HepG2 (cell line): ENCODE measurements at regions not wholly inside any gene's neighbourhood (a gene's known extent, or its start where the extent isn't known, plus 50 kb on each side); places are given as distances from the start of the nearest gene placed in this dataset.

Source experiments
- CENPT ChIP-seq: sonication (generic); formaldehyde crosslinking; IDR thresholded peaks from 2 replicates; pipeline ENCODE4 v1.8.0; 2022; ENCODE audit warnings: low read depth, mild to moderate bottlenecking, moderate library complexity, missing genetic modification reagents
- SALL1 ChIP-seq: sonication (generic); formaldehyde crosslinking; IDR thresholded peaks from 2 replicates; pipeline ENCODE4 v1.8.0; 2022; ENCODE audit warnings: mild to moderate bottlenecking, missing genetic modification reagents
- SP1 ChIP-seq, 2 experiments: fragments of 450-650 bp in 1 of 2; sonication (generic) in 1 of 2; formaldehyde crosslinking in 1 of 2; IDR thresholded peaks; 2 replicates each; pipeline versions ENCODE4 v1.4.0 to v1.6.1; 2016 to 2020; ENCODE audit warnings: missing genetic modification reagents in 1 of 2
- TARDBP ChIP-seq: sonication (generic); formaldehyde crosslinking; IDR thresholded peaks from 2 replicates; pipeline ENCODE4 v1.8.0; 2022; ENCODE audit warnings: mild to moderate bottlenecking, missing genetic modification reagents
- ZFP36 ChIP-seq: fragments of 150-350 bp; IDR thresholded peaks from 2 replicates; pipeline ENCODE4 v1.6.1; 2018; ENCODE audit warnings: borderline replicate concordance, low read length, low read depth; ENCODE audit not compliant: partially characterized antibody
- ZNF552 ChIP-seq: sonication (generic); formaldehyde crosslinking; IDR thresholded peaks from 2 replicates; pipeline ENCODE4 v1.9.0; 2022; ENCODE audit warnings: missing genetic modification reagents, mild to moderate bottlenecking, borderline replicate concordance
- ZNF782 ChIP-seq: sonication (generic); formaldehyde crosslinking; IDR thresholded peaks from 2 replicates; pipeline ENCODE4 v1.4.0; 2020; ENCODE audit warnings: missing genetic modification reagents, mild to moderate bottlenecking, borderline replicate concordance
- TF ChIP-seq, protein P1 (sequence below), 2 experiments: IDR thresholded peaks; 2 replicates each; pipeline ENCODE4 v1.6.1; 2011 to 2012; ENCODE audit warnings: low read length in 2 of 2, borderline replicate concordance in 1 of 2, low read depth in 1 of 2, mild to moderate bottlenecking in 1 of 2, moderate library complexity in 1 of 2
- TF ChIP-seq, protein P2 (sequence below): sonication (generic); formaldehyde crosslinking; conservative IDR thresholded peaks from 2 replicates; pipeline ENCODE4 v1.4.0; 2020; ENCODE audit warnings: missing genetic modification reagents
- TF ChIP-seq, protein P3 (sequence below): sonication (generic); formaldehyde crosslinking; IDR thresholded peaks from 2 replicates; pipeline ENCODE4 v1.5.0; 2020; ENCODE audit warnings: mild to moderate bottlenecking, missing genetic modification reagents, moderate library complexity
- TF ChIP-seq, protein P4 (sequence below): IDR thresholded peaks from 2 replicates; pipeline ENCODE4 v1.6.1; 2016
- TF ChIP-seq, protein P5 (sequence below): sonication (generic); formaldehyde crosslinking; IDR thresholded peaks from 2 replicates; pipeline ENCODE4 v1.5.0; 2020; ENCODE audit warnings: mild to moderate bottlenecking, missing genetic modification reagents
- TF ChIP-seq, protein P6 (sequence below): sonication (generic); formaldehyde crosslinking; IDR thresholded peaks from 2 replicates; pipeline ENCODE4 v1.4.0; 2020; ENCODE audit warnings: missing genetic modification reagents
- TF ChIP-seq, protein P7 (sequence below): IDR thresholded peaks from 2 replicates; pipeline ENCODE4 v1.6.1; 2016; ENCODE audit warnings: missing biosample characterization, missing genetic modification reagents, low read depth

DNA sequence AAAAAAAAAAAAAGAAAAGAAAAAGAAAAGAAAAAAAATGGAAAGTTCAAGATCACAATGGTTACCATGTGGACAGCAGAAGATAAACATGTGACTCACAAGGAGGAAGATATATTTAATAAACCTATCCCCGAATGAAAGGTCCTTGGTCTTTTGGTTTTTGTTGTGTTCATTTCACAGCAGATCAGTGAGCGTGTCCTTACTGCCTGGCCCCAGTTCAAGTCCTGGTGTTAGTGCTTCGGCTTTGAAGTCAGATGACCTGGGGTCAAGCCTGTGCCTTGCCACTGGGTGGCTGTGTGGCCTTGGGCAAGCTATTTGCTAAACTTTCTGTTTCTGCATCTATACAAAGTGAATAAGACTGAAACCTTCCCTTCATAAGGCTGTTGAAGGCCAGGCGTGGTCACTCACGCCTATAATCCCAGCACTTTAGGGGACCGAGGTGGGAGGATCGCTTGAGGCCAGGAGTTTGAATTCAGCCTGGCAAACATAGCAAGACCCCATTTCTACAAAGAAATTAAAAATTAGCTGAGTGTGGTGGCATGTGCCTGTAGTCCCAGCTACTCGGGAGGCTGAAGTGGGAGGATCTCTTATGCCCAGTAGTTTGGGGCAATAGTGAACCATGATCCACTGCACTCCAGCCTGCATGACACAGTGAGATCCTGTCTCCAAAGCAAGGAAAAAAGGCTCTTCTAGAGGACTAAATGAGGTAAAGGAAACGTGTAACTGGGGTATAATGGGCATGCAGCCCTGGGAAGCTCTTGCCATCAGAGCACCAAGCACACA, 94.5 kb upstream of the SPATA31D4 start (continued):
- TF ChIP-seq, protein P1, sequence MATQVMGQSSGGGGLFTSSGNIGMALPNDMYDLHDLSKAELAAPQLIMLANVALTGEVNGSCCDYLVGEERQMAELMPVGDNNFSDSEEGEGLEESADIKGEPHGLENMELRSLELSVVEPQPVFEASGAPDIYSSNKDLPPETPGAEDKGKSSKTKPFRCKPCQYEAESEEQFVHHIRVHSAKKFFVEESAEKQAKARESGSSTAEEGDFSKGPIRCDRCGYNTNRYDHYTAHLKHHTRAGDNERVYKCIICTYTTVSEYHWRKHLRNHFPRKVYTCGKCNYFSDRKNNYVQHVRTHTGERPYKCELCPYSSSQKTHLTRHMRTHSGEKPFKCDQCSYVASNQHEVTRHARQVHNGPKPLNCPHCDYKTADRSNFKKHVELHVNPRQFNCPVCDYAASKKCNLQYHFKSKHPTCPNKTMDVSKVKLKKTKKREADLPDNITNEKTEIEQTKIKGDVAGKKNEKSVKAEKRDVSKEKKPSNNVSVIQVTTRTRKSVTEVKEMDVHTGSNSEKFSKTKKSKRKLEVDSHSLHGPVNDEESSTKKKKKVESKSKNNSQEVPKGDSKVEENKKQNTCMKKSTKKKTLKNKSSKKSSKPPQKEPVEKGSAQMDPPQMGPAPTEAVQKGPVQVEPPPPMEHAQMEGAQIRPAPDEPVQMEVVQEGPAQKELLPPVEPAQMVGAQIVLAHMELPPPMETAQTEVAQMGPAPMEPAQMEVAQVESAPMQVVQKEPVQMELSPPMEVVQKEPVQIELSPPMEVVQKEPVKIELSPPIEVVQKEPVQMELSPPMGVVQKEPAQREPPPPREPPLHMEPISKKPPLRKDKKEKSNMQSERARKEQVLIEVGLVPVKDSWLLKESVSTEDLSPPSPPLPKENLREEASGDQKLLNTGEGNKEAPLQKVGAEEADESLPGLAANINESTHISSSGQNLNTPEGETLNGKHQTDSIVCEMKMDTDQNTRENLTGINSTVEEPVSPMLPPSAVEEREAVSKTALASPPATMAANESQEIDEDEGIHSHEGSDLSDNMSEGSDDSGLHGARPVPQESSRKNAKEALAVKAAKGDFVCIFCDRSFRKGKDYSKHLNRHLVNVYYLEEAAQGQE (IDR thresholded peaks at IDR 0.05; ENCODE audit: borderline replicate concordance in 1 of 2, low read depth in 1 of 2, low read length in 2 of 2), result no peak
- TF ChIP-seq TARDBP (CRISPR knock-in tag), result peak; percentile 73; the same call in 1 of the 2 replicates
- no peak for TF ChIP-seq SP1 (IDR thresholded peaks at IDR 0.05)
- no peak for TF ChIP-seq SP1 (CRISPR knock-in tag; IDR thresholded peaks at IDR 0.05)
- TF ChIP-seq ZNF552 (CRISPR knock-in tag), result no peak
- TF ChIP-seq, protein P2, sequence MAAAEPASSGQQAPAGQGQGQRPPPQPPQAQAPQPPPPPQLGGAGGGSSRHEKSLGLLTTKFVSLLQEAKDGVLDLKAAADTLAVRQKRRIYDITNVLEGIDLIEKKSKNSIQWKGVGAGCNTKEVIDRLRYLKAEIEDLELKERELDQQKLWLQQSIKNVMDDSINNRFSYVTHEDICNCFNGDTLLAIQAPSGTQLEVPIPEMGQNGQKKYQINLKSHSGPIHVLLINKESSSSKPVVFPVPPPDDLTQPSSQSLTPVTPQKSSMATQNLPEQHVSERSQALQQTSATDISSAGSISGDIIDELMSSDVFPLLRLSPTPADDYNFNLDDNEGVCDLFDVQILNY (CRISPR knock-in tag), result no peak
- TF ChIP-seq, protein P3, sequence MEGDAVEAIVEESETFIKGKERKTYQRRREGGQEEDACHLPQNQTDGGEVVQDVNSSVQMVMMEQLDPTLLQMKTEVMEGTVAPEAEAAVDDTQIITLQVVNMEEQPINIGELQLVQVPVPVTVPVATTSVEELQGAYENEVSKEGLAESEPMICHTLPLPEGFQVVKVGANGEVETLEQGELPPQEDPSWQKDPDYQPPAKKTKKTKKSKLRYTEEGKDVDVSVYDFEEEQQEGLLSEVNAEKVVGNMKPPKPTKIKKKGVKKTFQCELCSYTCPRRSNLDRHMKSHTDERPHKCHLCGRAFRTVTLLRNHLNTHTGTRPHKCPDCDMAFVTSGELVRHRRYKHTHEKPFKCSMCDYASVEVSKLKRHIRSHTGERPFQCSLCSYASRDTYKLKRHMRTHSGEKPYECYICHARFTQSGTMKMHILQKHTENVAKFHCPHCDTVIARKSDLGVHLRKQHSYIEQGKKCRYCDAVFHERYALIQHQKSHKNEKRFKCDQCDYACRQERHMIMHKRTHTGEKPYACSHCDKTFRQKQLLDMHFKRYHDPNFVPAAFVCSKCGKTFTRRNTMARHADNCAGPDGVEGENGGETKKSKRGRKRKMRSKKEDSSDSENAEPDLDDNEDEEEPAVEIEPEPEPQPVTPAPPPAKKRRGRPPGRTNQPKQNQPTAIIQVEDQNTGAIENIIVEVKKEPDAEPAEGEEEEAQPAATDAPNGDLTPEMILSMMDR (CRISPR knock-in tag), result peak; percentile 69
- TF ChIP-seq, protein P4, sequence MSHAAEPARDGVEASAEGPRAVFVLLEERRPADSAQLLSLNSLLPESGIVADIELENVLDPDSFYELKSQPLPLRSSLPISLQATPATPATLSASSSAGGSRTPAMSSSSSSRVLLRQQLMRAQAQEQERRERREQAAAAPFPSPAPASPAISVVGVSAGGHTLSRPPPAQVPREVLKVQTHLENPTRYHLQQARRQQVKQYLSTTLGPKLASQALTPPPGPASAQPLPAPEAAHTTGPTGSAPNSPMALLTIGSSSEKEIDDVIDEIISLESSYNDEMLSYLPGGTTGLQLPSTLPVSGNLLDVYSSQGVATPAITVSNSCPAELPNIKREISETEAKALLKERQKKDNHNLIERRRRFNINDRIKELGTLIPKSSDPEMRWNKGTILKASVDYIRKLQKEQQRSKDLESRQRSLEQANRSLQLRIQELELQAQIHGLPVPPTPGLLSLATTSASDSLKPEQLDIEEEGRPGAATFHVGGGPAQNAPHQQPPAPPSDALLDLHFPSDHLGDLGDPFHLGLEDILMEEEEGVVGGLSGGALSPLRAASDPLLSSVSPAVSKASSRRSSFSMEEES (CRISPR knock-in tag), result peak; percentile 92
- TF ChIP-seq, protein P5, sequence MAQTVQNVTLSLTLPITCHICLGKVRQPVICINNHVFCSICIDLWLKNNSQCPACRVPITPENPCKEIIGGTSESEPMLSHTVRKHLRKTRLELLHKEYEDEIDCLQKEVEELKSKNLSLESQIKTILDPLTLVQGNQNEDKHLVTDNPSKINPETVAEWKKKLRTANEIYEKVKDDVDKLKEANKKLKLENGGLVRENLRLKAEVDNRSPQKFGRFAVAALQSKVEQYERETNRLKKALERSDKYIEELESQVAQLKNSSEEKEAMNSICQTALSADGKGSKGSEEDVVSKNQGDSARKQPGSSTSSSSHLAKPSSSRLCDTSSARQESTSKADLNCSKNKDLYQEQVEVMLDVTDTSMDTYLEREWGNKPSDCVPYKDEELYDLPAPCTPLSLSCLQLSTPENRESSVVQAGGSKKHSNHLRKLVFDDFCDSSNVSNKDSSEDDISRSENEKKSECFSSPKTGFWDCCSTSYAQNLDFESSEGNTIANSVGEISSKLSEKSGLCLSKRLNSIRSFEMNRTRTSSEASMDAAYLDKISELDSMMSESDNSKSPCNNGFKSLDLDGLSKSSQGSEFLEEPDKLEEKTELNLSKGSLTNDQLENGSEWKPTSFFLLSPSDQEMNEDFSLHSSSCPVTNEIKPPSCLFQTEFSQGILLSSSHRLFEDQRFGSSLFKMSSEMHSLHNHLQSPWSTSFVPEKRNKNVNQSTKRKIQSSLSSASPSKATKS (CRISPR knock-in tag), result no peak
- no peak for TF ChIP-seq ZNF782 (CRISPR knock-in tag)
- TF ChIP-seq, protein P6, sequence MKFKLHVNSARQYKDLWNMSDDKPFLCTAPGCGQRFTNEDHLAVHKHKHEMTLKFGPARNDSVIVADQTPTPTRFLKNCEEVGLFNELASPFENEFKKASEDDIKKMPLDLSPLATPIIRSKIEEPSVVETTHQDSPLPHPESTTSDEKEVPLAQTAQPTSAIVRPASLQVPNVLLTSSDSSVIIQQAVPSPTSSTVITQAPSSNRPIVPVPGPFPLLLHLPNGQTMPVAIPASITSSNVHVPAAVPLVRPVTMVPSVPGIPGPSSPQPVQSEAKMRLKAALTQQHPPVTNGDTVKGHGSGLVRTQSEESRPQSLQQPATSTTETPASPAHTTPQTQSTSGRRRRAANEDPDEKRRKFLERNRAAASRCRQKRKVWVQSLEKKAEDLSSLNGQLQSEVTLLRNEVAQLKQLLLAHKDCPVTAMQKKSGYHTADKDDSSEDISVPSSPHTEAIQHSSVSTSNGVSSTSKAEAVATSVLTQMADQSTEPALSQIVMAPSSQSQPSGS (CRISPR knock-in tag), result no peak
- TF ChIP-seq ZFP36, result no peak
- no peak for TF ChIP-seq CENPT (CRISPR knock-in tag)
- TF ChIP-seq, protein P7, sequence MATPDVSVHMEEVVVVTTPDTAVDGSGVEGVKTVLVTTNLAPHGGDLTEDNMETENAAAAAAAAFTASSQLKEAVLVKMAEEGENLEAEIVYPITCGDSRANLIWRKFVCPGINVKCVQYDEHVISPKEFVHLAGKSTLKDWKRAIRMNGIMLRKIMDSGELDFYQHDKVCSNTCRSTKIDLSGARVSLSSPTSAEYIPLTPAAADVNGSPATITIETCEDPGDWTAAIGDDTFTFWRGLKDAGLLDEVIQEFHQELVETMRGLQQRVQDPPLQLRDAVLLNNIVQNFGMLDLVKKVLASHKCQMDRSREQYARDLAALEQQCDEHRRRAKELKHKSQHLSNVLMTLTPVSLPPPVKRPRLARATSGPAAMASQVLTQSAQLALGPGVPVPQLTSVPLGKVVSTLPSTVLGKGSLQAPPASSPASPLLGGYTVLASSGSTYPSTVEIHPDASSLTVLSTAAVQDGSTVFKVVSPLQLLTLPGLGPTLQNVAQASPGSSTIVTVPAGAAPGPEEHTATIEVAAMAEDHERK (CRISPR knock-in tag), result no peak
- TF ChIP-seq SALL1 (CRISPR knock-in tag), result peak; percentile 95
